ENCODE measurements at regions not wholly inside any gene's neighbourhood (a gene's known extent, or its start where the extent isn't known, plus 50 kb on each side); places are given as distances from the start of the nearest gene placed in this dataset.

DNA sequence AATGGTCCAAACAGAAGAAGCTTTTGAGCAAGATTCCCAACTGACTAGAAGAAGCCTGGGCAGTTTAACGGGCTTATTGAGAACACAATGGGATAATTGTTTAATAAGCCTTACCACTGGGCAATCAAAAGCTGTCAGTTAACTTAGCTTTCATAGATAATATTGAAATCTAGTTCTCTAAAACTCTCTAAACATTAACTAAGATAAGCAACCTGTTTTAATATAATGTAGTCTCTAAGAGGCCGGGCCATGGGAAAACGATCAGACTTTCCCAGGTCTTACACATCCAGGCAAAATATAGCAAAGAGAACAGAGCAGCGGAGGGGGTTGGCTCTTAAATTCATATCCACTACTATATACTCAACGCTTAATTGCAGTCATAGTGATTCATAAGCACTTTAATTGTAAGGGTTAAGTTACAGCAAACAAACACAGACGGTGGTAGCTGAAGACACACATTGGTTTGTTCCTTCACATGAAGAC is 128.0 kb upstream of the FAM83B start:
- no peak for DNase-seq

GRCh38 chr6:54719131-54719530 is 127.4 kb upstream of the FAM83B start:
- no peak for DNase-seq

GRCh38 chr6:54719633-54720032 is 126.9 kb upstream of the FAM83B start:
- DNase-seq, result no peak

DNA sequence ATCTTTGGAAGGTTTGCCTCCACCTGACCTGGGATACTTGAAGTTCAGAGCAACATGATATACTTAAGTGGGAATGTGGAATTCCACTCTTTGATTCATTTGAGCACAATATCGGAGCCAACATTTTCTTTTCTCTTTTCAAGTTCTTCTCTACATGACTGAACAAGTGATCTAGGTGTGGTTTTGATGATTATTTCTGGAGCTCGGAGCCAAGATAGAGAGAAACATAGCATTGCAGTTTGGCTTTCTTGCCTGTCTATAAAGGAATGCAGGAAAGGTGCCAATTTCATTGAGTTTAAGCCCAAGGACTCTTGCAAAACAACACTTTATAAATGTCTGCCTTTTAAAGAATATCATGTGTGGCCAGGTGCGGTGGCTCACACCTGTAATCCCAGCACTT is 124.2 kb upstream of the FAM83B start:
- no peak for DNase-seq

- DNase-seq, result no peak
Observed at GRCh38 chr6:54729716-54730115, 116.9 kb upstream of the FAM83B start.

- no peak for DNase-seq
Observed at GRCh38 chr6:54730767-54731630, 115.6 kb upstream of the FAM83B start.

- no peak for DNase-seq
Observed at GRCh38 chr6:54737247-54737646, 109.3 kb upstream of the FAM83B start.

GRCh38 chr6:54747955-54748354 is 98.6 kb upstream of the FAM83B start:
- DNase-seq, result no peak

- no peak for DNase-seq
Observed at GRCh38 chr6:54754406-54754805, 92.2 kb upstream of the FAM83B start.

- DNase-seq, result no peak
Observed at GRCh38 chr6:54758340-54758739, 88.2 kb upstream of the FAM83B start.

- no peak for DNase-seq
Observed at GRCh38 chr6:54768494-54768893, 78.1 kb upstream of the FAM83B start.

DNA sequence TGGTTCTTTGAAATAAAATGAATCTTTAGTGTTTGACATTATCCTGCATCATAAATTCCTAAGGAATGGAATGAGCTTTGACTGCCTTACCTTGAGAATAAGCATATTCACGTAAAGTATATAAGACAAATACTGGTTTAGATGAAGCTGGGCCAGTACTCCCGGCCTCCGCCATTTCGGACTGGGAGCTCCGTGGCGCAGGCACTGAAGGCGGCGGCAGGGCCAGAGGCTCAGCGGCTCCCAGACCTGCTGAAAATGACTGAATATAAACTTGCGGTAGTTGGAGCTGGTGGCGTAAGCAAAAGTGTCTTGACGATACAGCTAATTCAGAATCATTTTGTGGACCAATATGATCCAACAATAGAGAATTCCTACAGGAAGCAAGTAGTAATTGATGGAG is 76.2 kb upstream of the FAM83B start:
- DNase-seq, result no peak

DNA sequence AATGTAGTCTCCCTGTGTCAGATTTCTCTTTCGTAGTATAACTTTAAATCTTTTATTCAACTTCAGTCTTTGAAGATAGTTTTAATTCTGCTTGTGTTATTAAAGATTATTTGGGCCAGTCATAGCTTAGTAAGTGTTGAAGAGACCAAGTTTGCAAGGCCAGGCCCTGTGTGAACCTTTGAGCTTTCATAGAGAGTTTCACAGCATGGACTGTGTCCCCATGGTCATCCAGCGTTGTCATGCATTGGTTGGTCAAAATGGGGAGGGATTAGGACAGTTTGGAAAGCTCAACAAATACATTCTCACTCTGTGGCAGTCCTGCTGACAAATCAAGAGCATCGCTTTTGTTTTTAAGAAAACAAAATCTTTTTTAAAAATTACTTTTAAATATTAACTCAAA is 74.6 kb upstream of the FAM83B start:
- no peak for DNase-seq

DNA sequence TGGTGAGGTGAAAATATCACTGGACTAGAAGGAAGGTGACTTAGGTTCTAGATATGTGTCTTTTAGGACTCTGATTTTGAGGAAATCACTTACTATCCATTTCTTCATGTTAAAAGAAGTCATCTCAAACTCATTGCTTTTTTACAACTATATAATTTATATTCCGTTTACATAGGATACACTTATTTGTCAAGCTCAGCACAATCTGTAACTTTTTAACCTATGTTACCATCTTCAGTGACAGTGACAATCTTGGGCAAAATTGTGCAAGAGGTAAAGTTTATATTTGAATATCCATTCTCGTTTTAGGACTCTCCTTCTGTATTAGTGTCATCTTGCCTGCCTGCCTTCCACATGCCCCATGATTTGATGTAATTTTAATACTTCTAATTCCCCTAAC is 74.0 kb upstream of the FAM83B start:
- no peak for DNase-seq

GRCh38 chr6:54775576-54775975 is 71.0 kb upstream of the FAM83B start:
- DNase-seq, result no peak

DNA sequence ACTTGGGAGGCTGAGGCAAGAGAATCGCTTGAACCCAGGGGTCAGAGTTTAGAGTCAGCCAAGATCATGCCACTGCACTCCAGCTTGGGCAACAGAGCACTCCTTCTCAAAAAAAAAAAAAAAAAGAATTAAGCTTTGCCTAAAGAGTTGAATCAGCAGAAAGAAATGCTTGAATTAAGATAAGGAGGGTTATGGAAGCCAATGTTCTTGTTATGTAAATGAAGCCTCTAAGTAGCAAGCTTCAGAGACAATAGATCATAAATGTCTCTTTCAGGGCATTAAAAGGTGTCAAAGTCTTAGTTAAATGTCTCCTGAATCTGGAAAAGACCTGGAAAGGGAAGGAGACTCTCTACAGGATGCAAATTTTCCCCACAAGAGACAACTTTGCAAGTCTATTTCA is 69.7 kb upstream of the FAM83B start:
- DNase-seq, result no peak

DNA sequence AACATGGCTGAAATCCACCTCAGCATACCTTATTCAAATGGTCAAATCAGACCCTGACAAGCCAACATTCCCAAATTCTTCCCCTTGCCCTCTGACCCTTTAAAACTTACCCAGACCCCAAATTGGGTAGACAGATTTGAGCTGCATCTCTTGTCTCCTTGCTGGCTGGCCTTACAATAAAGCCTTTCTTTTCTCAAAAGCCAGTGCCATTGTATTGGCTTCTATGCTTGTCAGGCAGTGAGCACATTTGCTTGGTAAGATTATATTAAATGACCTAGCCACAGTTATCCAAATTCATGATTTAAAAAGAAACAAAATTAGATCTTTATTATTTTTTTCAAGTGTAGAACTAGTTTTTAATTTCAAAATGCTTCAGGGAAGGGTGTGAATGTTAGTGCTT is 67.8 kb upstream of the FAM83B start:
- no peak for DNase-seq

DNA sequence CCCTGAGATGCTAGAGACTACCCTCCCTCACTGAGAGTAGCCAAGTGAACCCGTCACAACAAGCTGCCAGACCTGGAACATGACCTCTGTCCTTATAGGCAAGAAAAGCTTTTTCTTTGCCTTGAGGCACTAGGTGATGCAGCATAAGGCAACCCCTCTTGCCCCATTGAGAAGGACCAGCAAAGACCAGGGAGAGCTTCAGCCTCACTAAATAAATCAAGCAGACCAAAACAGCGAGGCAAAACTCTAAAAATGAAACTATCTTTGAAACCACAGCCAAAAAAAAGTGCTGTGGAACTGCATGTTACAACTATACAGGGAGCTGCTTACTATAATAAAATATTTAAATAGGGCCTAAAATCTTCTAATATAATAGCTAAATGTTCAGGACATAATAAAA is 62.6 kb upstream of the FAM83B start:
- DNase-seq, result no peak

GRCh38 chr6:54786154-54786553 is 60.4 kb upstream of the FAM83B start:
- DNase-seq, result no peak

DNA sequence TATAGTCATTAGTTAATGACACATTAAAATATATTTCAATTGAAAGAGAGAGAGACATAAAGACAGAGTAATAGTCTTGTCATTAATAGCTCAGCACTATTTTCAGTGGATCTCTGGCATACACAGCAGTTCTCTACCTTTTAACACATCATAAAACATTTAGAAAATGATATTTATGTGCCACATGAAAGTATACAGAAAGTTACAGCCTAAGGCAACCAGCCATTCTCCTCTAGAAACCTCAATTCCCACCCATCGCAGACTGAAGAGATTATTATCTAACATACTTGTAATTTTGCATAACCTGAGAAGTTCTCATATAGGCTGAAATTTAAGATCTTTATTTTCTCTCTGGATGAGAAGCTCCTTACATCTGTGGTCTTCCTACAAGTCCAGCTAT is 58.7 kb upstream of the FAM83B start:
- no peak for DNase-seq
